A549 (cell line): ENCODE measurements at regions not wholly inside any gene's neighbourhood (a gene's known extent, or its start where the extent isn't known, plus 50 kb on each side); places are given as distances from the start of the nearest gene placed in this dataset.

Experiments used
- ATAC-seq, 2 experiments: fragments of 200-7000 bp in 1 of 2; fragments of >200 bp in 1 of 2; cut with Nextera tagmentation in 1 of 2; cut with Tn5 transposase in 1 of 2; 3 replicates each; pipeline versions ENCODE4 v1.8.0 to v1.9.1; 2018 to 2020; ENCODE audit warnings: mild to moderate bottlenecking in 1 of 2, moderate library complexity in 1 of 2
- CTCF ChIA-PET: fragments of 300-600 bp; sonication (Branson Sonifier 250); formaldehyde crosslinking; extraction: SDS; loops from one replicate; lab custom pipeline; 2021; ENCODE audit warnings: antibody characterized with exemption, inconsistent platforms; lab: Yijun Ruan, JAX
- POLR2A ChIA-PET: fragments of 350-600 bp; formaldehyde crosslinking; extraction: SDS; loops from one replicate; lab custom pipeline; 2021; ENCODE audit warnings: antibody characterized with exemption, inconsistent platforms; lab: Yijun Ruan, JAX
- DNase-seq, 2 experiments: peaks; one replicate each; pipeline versions ENCODE4 v3.0.0 to v3.0.0-alpha.2; 2011 to 2016; ENCODE audit warnings: low read depth in 1 of 2, low spot score in 1 of 2
- FAIRE-seq: peaks from 2 replicates; lab custom pipeline; 2011; peaks lifted over from hg19 to GRCh38; lab: Jason Lieb, UNC
- H3K27ac ChIP-seq, 2 experiments: fragments of >200 bp; sonication (Bioruptor Twin); formaldehyde crosslinking; 3 replicates each; pipeline ENCODE4 v1.5.1; 2016 to 2017
- H3K4me1 ChIP-seq: fragments of >200 bp; sonication (Bioruptor Twin); formaldehyde crosslinking; 3 replicates; pipeline ENCODE4 v1.6.1; 2016
- H3K4me2 ChIP-seq: fragments of >200 bp; sonication (Bioruptor Twin); formaldehyde crosslinking; 3 replicates; pipeline ENCODE4 v1.6.1; 2016
- H3K4me3 ChIP-seq: fragments of >200 bp; sonication (Bioruptor Twin); formaldehyde crosslinking; 3 replicates; pipeline ENCODE4 v1.5.1; 2016
- H3K9me3 ChIP-seq: fragments of >200 bp; sonication (Bioruptor Twin); formaldehyde crosslinking; 3 replicates; pipeline ENCODE4 v1.6.1; 2016
- CBX2 ChIP-seq: fragments of 200-600 bp; sonication (generic); IDR thresholded peaks from 2 replicates; pipeline ENCODE4 v1.6.1; 2016; ENCODE audit warnings: low read depth, mild to moderate bottlenecking, borderline replicate concordance
- CBX8 ChIP-seq: fragments of 200-600 bp; sonication (generic); IDR thresholded peaks from 2 replicates; pipeline ENCODE4 v1.6.1; 2016
- CHD2 ChIP-seq: fragments of 150-350 bp; IDR thresholded peaks from 2 replicates; pipeline ENCODE4 v1.6.1; 2014; ENCODE audit warnings: low read length; ENCODE audit not compliant: partially characterized antibody
- CHD4 ChIP-seq: fragments of 200-600 bp; sonication (generic); IDR thresholded peaks from 2 replicates; pipeline ENCODE4 v1.6.1; 2016; ENCODE audit warnings: antibody characterized with exemption, mild to moderate bottlenecking, borderline replicate concordance
- EP300 ChIP-seq, 2 experiments: fragments of >200 bp; sonication (Bioruptor Twin); formaldehyde crosslinking; IDR thresholded peaks; 2 replicates in 1 of 2; 3 replicates in 1 of 2; pipeline ENCODE4 v1.6.1; 2016 to 2017
- HEYL ChIP-seq: fragments of 250-450 bp; sonication (Bioruptor Pico); IDR thresholded peaks from 2 replicates; pipeline ENCODE4 v1.8.0; 2021; ENCODE audit warnings: mild to moderate bottlenecking, moderate library complexity
- HOXB13 ChIP-seq: fragments of 250-450 bp; sonication (Bioruptor Pico); IDR thresholded peaks from 2 replicates; pipeline ENCODE4 v1.5.0; 2020; ENCODE audit warnings: low read depth, mild to moderate bottlenecking, moderate library complexity
- JUN ChIP-seq, 2 experiments: fragments of >200 bp; sonication (Bioruptor Twin); formaldehyde crosslinking; IDR thresholded peaks; 2 replicates in 1 of 2; 3 replicates in 1 of 2; pipeline ENCODE4 v1.6.1; 2016 to 2017
- JUNB ChIP-seq: fragments of >200 bp; sonication (Bioruptor Twin); formaldehyde crosslinking; IDR thresholded peaks from 2 replicates; pipeline ENCODE4 v1.6.1; 2016
- MAFK ChIP-seq: fragments of 450-650 bp; IDR thresholded peaks from 2 replicates; pipeline ENCODE4 v1.6.1; 2014; ENCODE audit not compliant: partially characterized antibody
- MAZ ChIP-seq: fragments of 150-350 bp; IDR thresholded peaks from 2 replicates; pipeline ENCODE4 v1.6.1; 2014; ENCODE audit warnings: antibody characterized with exemption, low read depth, low read length, borderline replicate concordance
- MYC ChIP-seq: IDR thresholded peaks from 2 replicates; pipeline ENCODE4 v1.6.1; 2012; ENCODE audit warnings: mild to moderate bottlenecking, inconsistent platforms, low read length, improper control_type of control experiment, borderline replicate concordance
- NR3C1 ChIP-seq: fragments of >200 bp; sonication (Bioruptor Twin); formaldehyde crosslinking; IDR thresholded peaks from 3 replicates; pipeline ENCODE4 v1.6.1; 2017
- RAD21 ChIP-seq, 2 experiments: fragments of >200 bp in 1 of 2; sonication (Bioruptor Twin) in 1 of 2; formaldehyde crosslinking in 1 of 2; IDR thresholded peaks in 1 of 2; conservative IDR thresholded peaks in 1 of 2; 2 replicates in 1 of 2; 3 replicates in 1 of 2; pipeline ENCODE4 v1.6.1; 2012 to 2018; ENCODE audit warnings: inconsistent platforms in 1 of 2
- RARB ChIP-seq: fragments of 250-450 bp; sonication (Bioruptor Pico); IDR thresholded peaks from 2 replicates; pipeline ENCODE4 v1.8.0; 2021; ENCODE audit warnings: mild to moderate bottlenecking, moderate library complexity
- RFX5 ChIP-seq: fragments of 450-650 bp; IDR thresholded peaks from 2 replicates; pipeline ENCODE4 v1.7.1; 2014; ENCODE audit warnings: antibody characterized with exemption, mild to moderate bottlenecking, moderate library complexity
- RNF2 ChIP-seq: fragments of 200-600 bp; sonication (generic); IDR thresholded peaks from 2 replicates; pipeline ENCODE4 v1.6.1; 2016; ENCODE audit warnings: low read depth, mild to moderate bottlenecking, antibody characterized with exemption, moderate library complexity, borderline replicate concordance
- TFCP2L1 ChIP-seq: fragments of 250-450 bp; sonication (Bioruptor Pico); IDR thresholded peaks from 2 replicates; pipeline ENCODE4 v1.5.0; 2021; ENCODE audit warnings: mild to moderate bottlenecking
- TP53 ChIP-seq: fragments of 250-450 bp; sonication (Bioruptor Pico); IDR thresholded peaks from 2 replicates; pipeline ENCODE4 v1.5.0; 2021; ENCODE audit warnings: mild to moderate bottlenecking, moderate library complexity
- ZSCAN20 ChIP-seq: fragments of 250-450 bp; sonication (Bioruptor Pico); IDR thresholded peaks from 2 replicates; pipeline ENCODE4 v1.8.0; 2022; ENCODE audit warnings: mild to moderate bottlenecking, moderate library complexity
- WGBS: methylation state at CpG from one replicate; pipeline ENCODE4 v1.1.6; 2017; ENCODE audit errors: missing lambda C conversion rate; 5-methylcytosine and 5-hydroxymethylcytosine counted together
- TF ChIP-seq, protein P1 (sequence below): fragments of 250-450 bp; sonication (Bioruptor Pico); IDR thresholded peaks from 2 replicates; pipeline ENCODE4 v1.5.0; 2020; ENCODE audit warnings: low read depth, mild to moderate bottlenecking, moderate library complexity
- TF ChIP-seq, protein P2 (sequence below): fragments of >200 bp; sonication (Bioruptor Twin); formaldehyde crosslinking; IDR thresholded peaks from 3 replicates; pipeline ENCODE4 v1.6.1; 2016
- TF ChIP-seq, protein P3 (sequence below): fragments of 450-650 bp; IDR thresholded peaks from 2 replicates; pipeline ENCODE4 v1.6.1; 2014; ENCODE audit warnings: antibody characterized with exemption
- TF ChIP-seq, protein P4 (sequence below): fragments of >200 bp; sonication (Bioruptor Twin); formaldehyde crosslinking; IDR thresholded peaks from 3 replicates; pipeline ENCODE4 v1.5.1; 2016
- TF ChIP-seq, protein P5 (sequence below): fragments of 150-350 bp; IDR thresholded peaks from 2 replicates; pipeline ENCODE4 v1.6.1; 2014; ENCODE audit warnings: low read depth, mild to moderate bottlenecking, low read length

DNA sequence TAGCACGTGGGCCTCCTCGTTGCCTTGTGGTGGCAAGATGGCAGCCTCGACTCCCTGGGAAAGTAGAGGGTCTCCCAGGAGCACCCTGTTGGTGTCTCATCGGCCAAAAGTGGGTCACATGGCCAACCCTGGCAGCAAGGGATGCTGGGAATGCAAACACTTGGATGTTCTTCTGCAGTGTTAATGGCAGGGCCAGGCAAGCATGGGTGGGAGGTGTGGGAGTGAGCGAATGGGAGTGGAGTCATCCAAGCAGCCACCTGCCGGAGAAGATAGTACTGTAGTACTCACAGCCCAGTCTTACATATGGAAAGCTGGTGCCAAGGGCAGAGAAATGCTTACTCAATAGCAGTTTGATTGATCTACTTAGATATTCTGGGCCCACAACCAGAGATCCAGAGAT is 122.2 kb downstream of the INHBB start (continued):
- TF ChIP-seq NR3C1 (no peak), CBX2 (no peak), HOXB13 (CRISPR knock-in tag) (no peak)
- TF ChIP-seq, protein P1, sequence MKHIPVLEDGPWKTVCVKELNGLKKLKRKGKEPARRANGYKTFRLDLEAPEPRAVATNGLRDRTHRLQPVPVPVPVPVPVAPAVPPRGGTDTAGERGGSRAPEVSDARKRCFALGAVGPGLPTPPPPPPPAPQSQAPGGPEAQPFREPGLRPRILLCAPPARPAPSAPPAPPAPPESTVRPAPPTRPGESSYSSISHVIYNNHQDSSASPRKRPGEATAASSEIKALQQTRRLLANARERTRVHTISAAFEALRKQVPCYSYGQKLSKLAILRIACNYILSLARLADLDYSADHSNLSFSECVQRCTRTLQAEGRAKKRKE: no peak

DNA sequence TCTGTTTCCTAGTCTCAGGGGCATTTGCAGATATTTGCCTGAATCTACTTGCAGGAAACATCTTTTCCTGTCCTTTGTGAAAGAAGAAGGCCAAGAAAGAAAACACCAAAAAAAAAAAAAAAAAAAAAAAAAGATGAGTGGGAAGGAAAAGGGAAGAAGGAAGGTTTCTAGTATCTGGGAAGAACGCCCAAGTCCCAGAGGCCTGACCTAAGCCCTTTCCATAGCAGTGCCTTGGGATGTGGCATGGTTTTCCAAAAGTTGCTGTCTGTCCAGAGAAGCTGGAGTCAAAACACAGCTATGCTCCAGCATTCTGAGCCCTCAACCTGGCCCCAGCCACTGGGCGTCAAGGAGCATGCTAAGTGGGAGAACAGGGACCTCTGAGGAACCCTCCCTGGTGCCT is 123.5 kb downstream of the INHBB start:
- H3K4me2 ChIP-seq: peak overlapping the region; percentile 64
- ATAC-seq (no peak; a peak in 1 of 6 replicates), DNase-seq (no peak), FAIRE-seq (no peak)
- H3K4me1 ChIP-seq: peaks cover 54% of the 10 kb centered on the region
- no peak overlapping the region for H3K4me3 ChIP-seq
- WGBS: 88% methylated on average over 2 of the region's 2 CpGs
- ChIA-PET CTCF (no interaction called here), POLR2A (no interaction called here)
- H3K27ac ChIP-seq: peak overlapping the region; percentile 81 to 82
- H3K9me3 ChIP-seq: peaks cover 9% of the 10 kb centered on the region; the same call in 2 of the 3 replicates
- TF ChIP-seq JUNB: no peak

DNA sequence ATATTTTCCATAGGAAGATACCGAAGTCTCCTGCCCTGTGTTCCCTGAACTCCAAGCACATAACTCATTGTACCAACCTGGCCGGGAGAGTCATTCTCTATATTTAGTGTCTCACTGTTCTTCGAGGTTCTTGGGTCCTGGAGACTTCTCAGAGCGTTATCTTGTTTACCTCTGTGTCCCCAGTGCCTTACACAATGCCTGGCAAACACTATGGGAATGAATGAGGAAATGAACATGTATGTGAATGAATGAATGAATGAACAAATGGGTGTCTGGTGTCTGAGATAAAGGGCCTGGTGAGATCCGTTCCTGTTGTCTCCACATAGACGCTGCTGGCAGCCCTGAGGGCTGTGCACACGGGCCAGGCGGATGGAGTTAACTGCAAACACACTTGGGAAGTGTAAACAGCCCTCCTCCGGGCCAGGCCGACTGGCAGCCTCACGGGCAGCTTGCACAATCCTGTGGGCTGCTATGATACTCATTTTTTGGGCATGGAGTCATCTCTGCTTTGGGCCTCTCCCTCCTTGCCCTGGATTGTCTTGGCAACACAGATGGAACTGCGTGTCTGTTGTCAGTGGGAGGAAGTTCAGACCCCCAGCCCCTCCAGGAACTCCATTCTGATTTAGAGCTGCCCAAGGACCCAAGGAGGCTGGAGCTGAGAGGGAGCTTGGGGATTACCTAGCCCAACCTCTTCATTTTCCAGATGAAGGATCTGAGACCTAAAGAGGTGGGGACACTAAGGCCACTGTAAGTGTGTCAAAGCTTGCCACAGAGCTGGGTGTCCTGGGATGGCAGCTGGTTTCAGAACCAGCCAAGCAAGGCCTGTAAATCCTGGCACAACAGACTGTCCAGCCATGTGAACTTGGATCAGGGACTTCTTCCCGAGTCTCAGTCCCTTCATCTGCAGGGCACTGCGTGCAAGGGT is 124.4 kb downstream of the INHBB start:
- H3K4me1 ChIP-seq: peaks cover 57% of the 10 kb centered on the region
- peak overlapping the region; percentile 81 to 82 for H3K27ac ChIP-seq
- ATAC-seq (peak; percentile 96 to 97), FAIRE-seq (no peak), DNase-seq (peak; percentile 78 to 90)
- no peak overlapping the region for H3K4me3 ChIP-seq
- ChIA-PET CTCF (interaction anchor here (1.4 to 2.2 kb wide), 2 partner anchors 10 to 38 kb away, joined by 3 to 5 read pairs; no protein-coding TSS in a partner anchor), POLR2A (no interaction called here)
- WGBS: 19% methylated on average over 11 of the region's 14 CpGs
- peak overlapping the region; percentile 64 for H3K4me2 ChIP-seq
- H3K9me3 ChIP-seq: peaks cover 9% of the 10 kb centered on the region; the same call in 2 of the 3 replicates
- TF ChIP-seq, protein P1: no peak
- TF ChIP-seq ZSCAN20 (no peak), RAD21 (conservative IDR thresholded peaks at IDR 0.05 in 1 of 2, IDR thresholded peaks at IDR 0.05 in 1 of 2) (peak in 1 of 2 experiments; percentile 29; a peak in 2 of 5 replicates), NR3C1 (no peak), RNF2 (no peak), TP53 (CRISPR knock-in tag) (no peak), CBX8 (no peak), MAZ (no peak), HOXB13 (CRISPR knock-in tag) (no peak), TFCP2L1 (CRISPR knock-in tag) (no peak), CHD2 (no peak), MYC (no peak), EP300 (IDR thresholded peaks at IDR 0.05) (no peak; a peak in 1 of 5 replicates), CHD4 (no peak), RFX5 (no peak), MAFK (no peak), JUNB (peak; percentile 34; the same call in 1 of the 2 replicates), RARB (no peak), JUN (IDR thresholded peaks at IDR 0.05) (peak; percentile 70 to 78; a peak in 4 of 5 replicates), HEYL (no peak)
- TF ChIP-seq, protein P2, sequence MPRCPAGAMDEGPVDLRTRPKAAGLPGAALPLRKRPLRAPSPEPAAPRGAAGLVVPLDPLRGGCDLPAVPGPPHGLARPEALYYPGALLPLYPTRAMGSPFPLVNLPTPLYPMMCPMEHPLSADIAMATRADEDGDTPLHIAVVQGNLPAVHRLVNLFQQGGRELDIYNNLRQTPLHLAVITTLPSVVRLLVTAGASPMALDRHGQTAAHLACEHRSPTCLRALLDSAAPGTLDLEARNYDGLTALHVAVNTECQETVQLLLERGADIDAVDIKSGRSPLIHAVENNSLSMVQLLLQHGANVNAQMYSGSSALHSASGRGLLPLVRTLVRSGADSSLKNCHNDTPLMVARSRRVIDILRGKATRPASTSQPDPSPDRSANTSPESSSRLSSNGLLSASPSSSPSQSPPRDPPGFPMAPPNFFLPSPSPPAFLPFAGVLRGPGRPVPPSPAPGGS: no peak; the same call in 2 of the 3 replicates
- TF ChIP-seq, protein P3, sequence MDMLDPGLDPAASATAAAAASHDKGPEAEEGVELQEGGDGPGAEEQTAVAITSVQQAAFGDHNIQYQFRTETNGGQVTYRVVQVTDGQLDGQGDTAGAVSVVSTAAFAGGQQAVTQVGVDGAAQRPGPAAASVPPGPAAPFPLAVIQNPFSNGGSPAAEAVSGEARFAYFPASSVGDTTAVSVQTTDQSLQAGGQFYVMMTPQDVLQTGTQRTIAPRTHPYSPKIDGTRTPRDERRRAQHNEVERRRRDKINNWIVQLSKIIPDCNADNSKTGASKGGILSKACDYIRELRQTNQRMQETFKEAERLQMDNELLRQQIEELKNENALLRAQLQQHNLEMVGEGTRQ: no peak
- TF ChIP-seq, protein P4, sequence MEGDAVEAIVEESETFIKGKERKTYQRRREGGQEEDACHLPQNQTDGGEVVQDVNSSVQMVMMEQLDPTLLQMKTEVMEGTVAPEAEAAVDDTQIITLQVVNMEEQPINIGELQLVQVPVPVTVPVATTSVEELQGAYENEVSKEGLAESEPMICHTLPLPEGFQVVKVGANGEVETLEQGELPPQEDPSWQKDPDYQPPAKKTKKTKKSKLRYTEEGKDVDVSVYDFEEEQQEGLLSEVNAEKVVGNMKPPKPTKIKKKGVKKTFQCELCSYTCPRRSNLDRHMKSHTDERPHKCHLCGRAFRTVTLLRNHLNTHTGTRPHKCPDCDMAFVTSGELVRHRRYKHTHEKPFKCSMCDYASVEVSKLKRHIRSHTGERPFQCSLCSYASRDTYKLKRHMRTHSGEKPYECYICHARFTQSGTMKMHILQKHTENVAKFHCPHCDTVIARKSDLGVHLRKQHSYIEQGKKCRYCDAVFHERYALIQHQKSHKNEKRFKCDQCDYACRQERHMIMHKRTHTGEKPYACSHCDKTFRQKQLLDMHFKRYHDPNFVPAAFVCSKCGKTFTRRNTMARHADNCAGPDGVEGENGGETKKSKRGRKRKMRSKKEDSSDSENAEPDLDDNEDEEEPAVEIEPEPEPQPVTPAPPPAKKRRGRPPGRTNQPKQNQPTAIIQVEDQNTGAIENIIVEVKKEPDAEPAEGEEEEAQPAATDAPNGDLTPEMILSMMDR: no peak
- TF ChIP-seq, protein P5, sequence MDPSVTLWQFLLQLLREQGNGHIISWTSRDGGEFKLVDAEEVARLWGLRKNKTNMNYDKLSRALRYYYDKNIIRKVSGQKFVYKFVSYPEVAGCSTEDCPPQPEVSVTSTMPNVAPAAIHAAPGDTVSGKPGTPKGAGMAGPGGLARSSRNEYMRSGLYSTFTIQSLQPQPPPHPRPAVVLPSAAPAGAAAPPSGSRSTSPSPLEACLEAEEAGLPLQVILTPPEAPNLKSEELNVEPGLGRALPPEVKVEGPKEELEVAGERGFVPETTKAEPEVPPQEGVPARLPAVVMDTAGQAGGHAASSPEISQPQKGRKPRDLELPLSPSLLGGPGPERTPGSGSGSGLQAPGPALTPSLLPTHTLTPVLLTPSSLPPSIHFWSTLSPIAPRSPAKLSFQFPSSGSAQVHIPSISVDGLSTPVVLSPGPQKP: no peak
